ENCODE measurements at regions not wholly inside any gene's neighbourhood (a gene's known extent, or its start where the extent isn't known, plus 50 kb on each side); places are given as distances from the start of the nearest gene placed in this dataset.
"Not testable (repeated sequence)": the region's sequence is repeated elsewhere in the genome, so short reads cannot be mapped to it uniquely, and the experiment has no call there.

- TF ChIP-seq CTCF, POLR2A, POLR2AphosphoS5 (IDR thresholded peaks at IDR 0.05): not testable (repeated sequence)
Measured at GRCh38 chr9:91019871-91020270, 218.3 kb downstream of the SYK start.

Measured in breast epithelium (tissue), 3 donors.